H1 (cell line): ENCODE measurements at regions not wholly inside any gene's neighbourhood (a gene's known extent, or its start where the extent isn't known, plus 50 kb on each side); places are given as distances from the start of the nearest gene placed in this dataset.

Source experiments
- CTBP2 ChIP-seq: IDR thresholded peaks from 2 replicates; pipeline ENCODE4 v1.7.0; 2011; ENCODE audit warnings: borderline replicate concordance, mild to moderate bottlenecking, moderate library complexity, mixed read lengths, low read length; ENCODE audit not compliant: insufficient read depth, insufficient read length
- TBP ChIP-seq: IDR thresholded peaks from 2 replicates; pipeline ENCODE4 v1.6.1; 2011; ENCODE audit warnings: low read depth, low read length, improper control_type of control experiment

GRCh38 chr18:25881149-25881548 is 209.3 kb downstream of the SS18 start (continued):
- TF ChIP-seq CTBP2, result no peak
- no peak for TF ChIP-seq TBP
